ELR (cell line): ENCODE measurements at regions not wholly inside any gene's neighbourhood (a gene's known extent, or its start where the extent isn't known, plus 50 kb on each side); places are given as distances from the start of the nearest gene placed in this dataset.
"Not testable (repeated sequence)": the region's sequence is repeated elsewhere in the genome, so short reads cannot be mapped to it uniquely, and the experiment has no call there.

Experiments used
- DNase-seq: peaks from one replicate; pipeline ENCODE4 v3.0.0-alpha.2; 2015; ENCODE audit warnings: low read depth

GRCh38 chr21:34219334-34220060 lies 144.3 kb upstream of the KCNE2 start:
- no peak for DNase-seq

GRCh38 chr21:34220556-34221195 lies 143.1 kb upstream of the KCNE2 start:
- no peak for DNase-seq

GRCh38 chr21:34221331-34222030 lies 142.3 kb upstream of the KCNE2 start:
- DNase-seq = no peak

GRCh38 chr21:34222031-34222335 lies 141.8 kb upstream of the KCNE2 start:
- no peak for DNase-seq

- DNase-seq = no peak
These were observed 140.4 kb upstream of the KCNE2 start for GRCh38 chr21:34223376-34223775.

- DNase-seq = no peak
These were observed 136.4 kb upstream of the KCNE2 start for GRCh38 chr21:34227386-34227852.

GRCh38 chr21:34228792-34229191 lies 135.0 kb upstream of the KCNE2 start:
- DNase-seq = no peak

GRCh38 chr21:34229353-34229752 lies 134.5 kb upstream of the KCNE2 start:
- no peak for DNase-seq

GRCh38 chr21:34233741-34234140 lies 130.1 kb upstream of the KCNE2 start:
- not testable (repeated sequence) for DNase-seq

- DNase-seq = no peak
These were observed 128.3 kb upstream of the KCNE2 start for GRCh38 chr21:34235514-34235913.

GRCh38 chr21:34242973-34243372 lies 120.8 kb upstream of the KCNE2 start:
- DNase-seq = no peak

GRCh38 chr21:34243562-34243961 lies 120.2 kb upstream of the KCNE2 start:
- DNase-seq = peak; percentile 34

GRCh38 chr21:34252751-34253150 lies 111.1 kb upstream of the KCNE2 start:
- DNase-seq = no peak

GRCh38 chr21:34255073-34255472 lies 108.7 kb upstream of the KCNE2 start:
- no peak for DNase-seq

- DNase-seq = no peak
These were observed 103.4 kb upstream of the KCNE2 start for GRCh38 chr21:34260277-34261008.

- no peak for DNase-seq
These were observed 101.9 kb upstream of the KCNE2 start for GRCh38 chr21:34261841-34262468.

GRCh38 chr21:34262469-34262845 lies 101.3 kb upstream of the KCNE2 start:
- DNase-seq = no peak

- DNase-seq = no peak
These were observed 100.2 kb upstream of the KCNE2 start for GRCh38 chr21:34263629-34264028.

GRCh38 chr21:34266351-34266750 lies 97.5 kb upstream of the KCNE2 start:
- DNase-seq = no peak

GRCh38 chr21:34268493-34268892 lies 95.3 kb upstream of the KCNE2 start:
- DNase-seq = no peak

GRCh38 chr21:34270411-34270810 lies 93.4 kb upstream of the KCNE2 start:
- no peak for DNase-seq

GRCh38 chr21:34271189-34271851 lies 92.5 kb upstream of the KCNE2 start:
- no peak for DNase-seq
